Coronary artery (tissue), 2 donors: ENCODE measurements at regions not wholly inside any gene's neighbourhood (a gene's known extent, or its start where the extent isn't known, plus 50 kb on each side); places are given as distances from the start of the nearest gene placed in this dataset.

ENCODE experiments used
- DNase-seq: peaks from one replicate; pipeline ENCODE4 v3.0.0-alpha.2; 2017; ENCODE audit warnings: low spot score
- H3K27ac ChIP-seq, 2 donors: fragments of 200-600 bp; sonication (generic); one replicate each; pipeline ENCODE4 v1.5.1; 2016 to 2019
- H3K4me3 ChIP-seq: fragments of 200-600 bp; sonication (generic); 2 replicates; pipeline ENCODE4 v1.5.1; 2016; ENCODE audit warnings: mild to moderate bottlenecking, moderate library complexity
- TF ChIP-seq, protein P1 (sequence below): fragments of 200-600 bp; sonication (generic); IDR thresholded peaks from one replicate; pipeline ENCODE4 v1.5.1; 2019; ENCODE audit warnings: antibody characterized with exemption

DNA sequence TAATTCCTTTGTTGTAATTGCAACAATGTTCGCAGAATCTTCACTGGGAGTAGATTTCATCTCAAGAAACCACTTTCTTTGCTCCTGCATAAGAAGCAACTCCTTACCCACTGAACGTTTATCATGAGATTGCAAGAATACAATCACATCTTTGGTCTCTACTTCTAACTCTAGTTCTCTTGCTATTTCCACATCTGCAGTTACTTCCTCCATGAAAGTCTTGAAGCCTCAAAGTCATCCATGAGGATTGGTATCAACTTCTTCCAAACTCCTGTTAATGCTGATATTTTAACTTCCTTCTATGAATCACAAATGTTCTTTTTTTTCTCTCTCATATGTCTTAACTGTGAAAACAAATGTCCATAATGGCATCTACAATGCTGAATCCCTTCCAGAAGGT lies 118.6 kb upstream of the RAB4A start:
- TF ChIP-seq, protein P1, sequence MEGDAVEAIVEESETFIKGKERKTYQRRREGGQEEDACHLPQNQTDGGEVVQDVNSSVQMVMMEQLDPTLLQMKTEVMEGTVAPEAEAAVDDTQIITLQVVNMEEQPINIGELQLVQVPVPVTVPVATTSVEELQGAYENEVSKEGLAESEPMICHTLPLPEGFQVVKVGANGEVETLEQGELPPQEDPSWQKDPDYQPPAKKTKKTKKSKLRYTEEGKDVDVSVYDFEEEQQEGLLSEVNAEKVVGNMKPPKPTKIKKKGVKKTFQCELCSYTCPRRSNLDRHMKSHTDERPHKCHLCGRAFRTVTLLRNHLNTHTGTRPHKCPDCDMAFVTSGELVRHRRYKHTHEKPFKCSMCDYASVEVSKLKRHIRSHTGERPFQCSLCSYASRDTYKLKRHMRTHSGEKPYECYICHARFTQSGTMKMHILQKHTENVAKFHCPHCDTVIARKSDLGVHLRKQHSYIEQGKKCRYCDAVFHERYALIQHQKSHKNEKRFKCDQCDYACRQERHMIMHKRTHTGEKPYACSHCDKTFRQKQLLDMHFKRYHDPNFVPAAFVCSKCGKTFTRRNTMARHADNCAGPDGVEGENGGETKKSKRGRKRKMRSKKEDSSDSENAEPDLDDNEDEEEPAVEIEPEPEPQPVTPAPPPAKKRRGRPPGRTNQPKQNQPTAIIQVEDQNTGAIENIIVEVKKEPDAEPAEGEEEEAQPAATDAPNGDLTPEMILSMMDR: no peak
- no peak for DNase-seq
- Histone ChIP-seq H3K27ac (no peak overlapping the region), H3K4me3 (no peak overlapping the region)

DNA sequence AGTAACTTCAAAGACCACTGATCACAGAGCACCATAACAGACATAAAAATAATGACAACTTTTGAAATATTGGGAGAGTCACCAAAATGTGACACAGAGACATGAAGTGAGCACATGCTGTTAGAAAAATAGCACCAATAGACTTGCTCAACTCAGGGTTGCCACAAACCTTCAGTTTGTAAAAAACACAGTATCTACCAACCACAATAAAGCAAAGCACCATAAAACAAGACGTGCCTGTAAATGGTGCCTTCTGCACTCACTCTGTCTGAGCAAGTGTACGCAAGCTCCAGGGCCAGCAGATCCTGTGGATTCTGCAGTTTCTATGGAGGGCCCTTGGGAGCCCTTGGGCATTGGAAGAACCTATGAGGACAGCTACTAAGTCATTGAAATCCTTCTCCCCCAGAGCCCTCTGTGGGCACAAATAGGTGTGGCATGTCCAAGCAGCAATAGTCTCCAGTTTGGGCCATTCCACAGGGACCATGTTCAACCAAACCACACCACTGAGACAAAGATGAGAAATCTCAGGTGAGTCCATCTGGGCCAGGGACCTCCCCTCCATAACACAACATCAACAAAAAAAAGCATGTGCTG lies 116.9 kb upstream of the RAB4A start:
- Histone ChIP-seq H3K27ac (no peak overlapping the region), H3K4me3 (no peak overlapping the region)
- no peak for DNase-seq
- TF ChIP-seq, protein P1: no peak

DNA sequence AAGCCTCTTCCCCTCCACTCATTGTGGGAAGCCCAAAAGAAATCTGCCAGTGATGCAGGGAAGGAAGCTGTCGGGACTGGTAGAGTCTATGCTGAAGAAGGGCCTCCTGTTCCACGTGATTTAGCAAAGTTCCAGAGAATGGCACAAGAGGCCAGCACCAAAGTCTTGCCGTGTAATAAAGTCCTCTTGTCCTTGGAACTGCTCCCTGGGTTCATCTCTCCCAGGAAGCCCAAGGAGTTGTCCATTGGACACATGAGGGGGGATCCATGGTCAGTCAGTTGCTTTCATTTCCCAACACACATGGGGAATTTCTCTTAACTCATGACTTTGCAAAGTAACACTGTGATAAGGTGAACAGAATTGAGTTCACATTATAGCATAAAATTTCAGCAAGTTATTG lies 116.1 kb upstream of the RAB4A start:
- no peak overlapping the region for H3K4me3 ChIP-seq
- no peak for DNase-seq
- H3K27ac ChIP-seq: no peak overlapping the region
- TF ChIP-seq, protein P1: no peak

DNA sequence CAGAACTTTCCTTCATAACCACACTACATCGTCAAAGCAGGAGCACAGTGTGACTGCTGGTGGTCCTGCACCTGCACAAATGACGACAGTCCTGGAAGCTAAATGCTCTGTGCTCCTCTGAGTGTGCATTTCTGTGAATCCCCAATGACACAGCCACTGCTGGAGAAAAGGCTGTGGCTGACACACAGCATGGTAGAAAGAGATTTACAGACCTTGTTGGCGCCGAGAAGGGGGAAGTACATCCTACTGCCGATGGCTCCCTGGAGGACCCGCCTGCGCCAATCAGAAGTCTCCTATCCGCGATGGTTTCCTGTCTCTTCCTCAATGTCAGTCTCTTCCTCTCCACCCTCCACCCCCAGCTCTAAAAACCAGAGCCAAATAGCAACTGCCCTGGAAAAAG lies 115.4 kb upstream of the RAB4A start:
- H3K4me3 ChIP-seq: no peak overlapping the region
- no peak overlapping the region for H3K27ac ChIP-seq
- TF ChIP-seq, protein P1: no peak
- no peak for DNase-seq

DNA sequence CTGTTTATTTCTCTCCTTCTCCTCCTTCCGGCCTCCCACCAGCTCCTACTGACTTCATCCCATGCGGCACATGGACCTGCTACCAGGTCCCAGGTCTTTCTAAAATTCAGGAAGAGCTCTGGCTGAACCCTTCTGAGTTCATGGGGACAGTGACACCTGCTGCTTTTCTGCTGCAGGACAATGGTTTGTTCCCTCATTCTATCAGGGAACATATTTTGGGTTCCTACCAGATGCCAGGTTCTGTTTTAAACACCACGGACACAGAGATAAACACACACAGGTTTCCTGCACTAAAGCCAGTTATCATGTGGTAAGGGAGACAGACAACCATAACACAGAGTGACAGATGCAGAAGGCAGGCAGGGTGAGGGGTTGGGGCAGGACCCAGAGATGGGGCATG lies 114.0 kb upstream of the RAB4A start:
- H3K27ac ChIP-seq: peak overlapping the region in 1 of 2 donors; percentile 53
- TF ChIP-seq, protein P1: peak; percentile 47
- H3K4me3 ChIP-seq: no peak overlapping the region
- DNase-seq: no peak

DNA sequence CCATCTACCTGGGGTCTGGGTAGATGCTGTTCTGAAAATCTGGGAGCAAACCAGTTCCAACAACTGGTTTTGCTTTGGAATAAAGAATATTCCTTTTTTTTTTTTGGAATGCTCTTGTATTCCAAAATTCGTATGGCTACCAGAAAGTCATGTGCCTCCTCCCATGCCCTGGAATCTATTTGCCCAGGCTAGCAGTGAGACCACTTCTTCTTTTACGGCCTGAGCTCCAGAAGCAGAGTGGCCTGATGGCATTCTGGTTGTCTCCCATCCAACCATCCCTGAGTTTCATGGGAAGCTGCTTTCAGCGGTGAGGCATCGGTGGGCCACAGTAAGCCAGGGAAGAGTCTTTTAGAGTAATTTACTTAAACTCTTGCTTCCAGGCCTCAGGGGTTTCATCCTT lies 113.4 kb upstream of the RAB4A start:
- TF ChIP-seq, protein P1: no peak
- no peak for DNase-seq
- Histone ChIP-seq H3K4me3 (no peak overlapping the region), H3K27ac (peak overlapping the region in 1 of 2 donors; percentile 53)

DNA sequence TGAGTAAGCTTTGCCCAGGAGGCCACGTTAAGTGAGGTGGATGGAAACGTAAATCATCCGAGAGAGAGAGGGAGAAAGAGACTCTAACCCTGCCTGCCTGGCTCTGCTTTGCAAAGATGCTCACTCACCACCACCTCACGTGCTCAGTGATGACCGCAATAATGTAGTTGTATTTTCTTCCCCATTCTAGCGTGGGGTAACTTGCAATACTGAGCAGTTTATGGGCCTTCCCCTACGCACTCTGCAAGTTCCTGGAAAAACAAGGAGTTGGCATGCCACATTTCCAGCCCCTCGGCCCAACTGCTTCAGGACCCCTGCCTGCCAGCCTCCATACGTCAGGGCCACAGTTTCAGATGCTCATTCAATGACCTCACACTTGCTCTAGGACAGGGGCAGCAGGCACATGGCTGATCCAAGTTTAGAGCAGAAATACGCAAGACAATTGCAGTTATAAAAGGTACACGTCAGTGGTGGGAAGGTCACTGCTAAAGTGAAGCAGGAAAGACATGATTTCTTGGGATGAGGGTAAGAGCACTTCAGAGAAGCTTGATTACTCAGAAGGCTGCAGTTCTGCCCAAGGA lies 112.5 kb upstream of the RAB4A start:
- H3K27ac ChIP-seq: peak overlapping the region in 1 of 2 donors; percentile 66
- DNase-seq: no peak
- no peak overlapping the region for H3K4me3 ChIP-seq
- TF ChIP-seq, protein P1: no peak
